M059J (cell line): ENCODE measurements at regions not wholly inside any gene's neighbourhood (a gene's known extent, or its start where the extent isn't known, plus 50 kb on each side); places are given as distances from the start of the nearest gene placed in this dataset.
"Not testable (repeated sequence)": the region's sequence is repeated elsewhere in the genome, so short reads cannot be mapped to it uniquely, and the experiment has no call there.

Source experiments
- DNase-seq: peaks from one replicate; pipeline ENCODE4 v3.0.0-alpha.2; 2012; ENCODE audit warnings: low read depth

- DNase-seq: not testable (repeated sequence)
These were observed 1439.7 kb downstream of the FSCB start for GRCh38 chr14:43067372-43067771.

- no peak for DNase-seq
These were observed 1449.4 kb downstream of the LRFN5 start for GRCh38 chr14:43056106-43056505.

GRCh38 chr14:43052897-43053296, 1446.2 kb downstream of the LRFN5 start:
- no peak for DNase-seq

GRCh38 chr14:43043850-43044249, 1437.2 kb downstream of the LRFN5 start:
- no peak for DNase-seq

GRCh38 chr14:43042408-43042807, 1435.7 kb downstream of the LRFN5 start:
- no peak for DNase-seq

GRCh38 chr14:43041976-43042375, 1435.3 kb downstream of the LRFN5 start:
- no peak for DNase-seq

- DNase-seq: no peak
These were observed 1434.5 kb downstream of the LRFN5 start for GRCh38 chr14:43041207-43041606.

GRCh38 chr14:43039881-43040280, 1433.2 kb downstream of the LRFN5 start:
- DNase-seq: no peak

- no peak for DNase-seq
These were observed 1424.9 kb downstream of the LRFN5 start for GRCh38 chr14:43031598-43031997.

- no peak for DNase-seq
These were observed 1415.6 kb downstream of the LRFN5 start for GRCh38 chr14:43022094-43022800.

GRCh38 chr14:43019826-43020225, 1413.2 kb downstream of the LRFN5 start:
- DNase-seq: no peak

GRCh38 chr14:43014338-43014737, 1407.7 kb downstream of the LRFN5 start:
- DNase-seq: no peak

GRCh38 chr14:43012817-43013216, 1406.1 kb downstream of the LRFN5 start:
- DNase-seq: no peak

GRCh38 chr14:43005807-43006206, 1399.1 kb downstream of the LRFN5 start:
- DNase-seq: no peak

GRCh38 chr14:43003845-43004244, 1397.2 kb downstream of the LRFN5 start:
- DNase-seq: no peak

- DNase-seq: no peak
These were observed 1395.1 kb downstream of the LRFN5 start for GRCh38 chr14:43001731-43002130.

- DNase-seq: peak; percentile 61
These were observed 1387.5 kb downstream of the LRFN5 start for GRCh38 chr14:42994051-42994736.

- no peak for DNase-seq
These were observed 1386.3 kb downstream of the LRFN5 start for GRCh38 chr14:42992930-42993329.

GRCh38 chr14:42980419-42980818, 1373.7 kb downstream of the LRFN5 start:
- peak; percentile 2 for DNase-seq

GRCh38 chr14:42973171-42973570, 1366.5 kb downstream of the LRFN5 start:
- not testable (repeated sequence) for DNase-seq

- no peak for DNase-seq
These were observed 1358.8 kb downstream of the LRFN5 start for GRCh38 chr14:42965512-42965911.

- DNase-seq: no peak
These were observed 1354.8 kb downstream of the LRFN5 start for GRCh38 chr14:42961509-42961908.

GRCh38 chr14:42950363-42950762, 1343.7 kb downstream of the LRFN5 start:
- no peak for DNase-seq

- DNase-seq: no peak
These were observed 1341.3 kb downstream of the LRFN5 start for GRCh38 chr14:42947991-42948390.
